ENCODE measurements at regions not wholly inside any gene's neighbourhood (a gene's known extent, or its start where the extent isn't known, plus 50 kb on each side); places are given as distances from the start of the nearest gene placed in this dataset.
"Not testable (repeated sequence)": the region's sequence is repeated elsewhere in the genome, so short reads cannot be mapped to it uniquely, and the experiment has no call there.

- Histone ChIP-seq H3K27me3 (ENCODE audit: control insufficient read depth, insufficient read depth, low read length) (no peaks in the 10 kb centered on the region), H3K36me3 (ENCODE audit: control insufficient read depth, insufficient read depth, low read length) (no peaks in the 10 kb centered on the region), H3K9ac (ENCODE audit: low read length) (no peak overlapping the region), H3K4me1 (ENCODE audit: control insufficient read depth, insufficient read depth, low read length) (peaks cover 31% of the 10 kb centered on the region), H3K27ac (ENCODE audit: low read depth, low read length) (no peak overlapping the region), H3K4me3 (ENCODE audit: low read length) (no peak overlapping the region)
Measured at GRCh38 chr17:31744511-31744951, 114.5 kb downstream of the COPRS start.

- no peaks in the 10 kb centered on the region for H3K27me3 ChIP-seq (ENCODE audit: control insufficient read depth, insufficient read depth, low read length)
- peaks cover 34% of the 10 kb centered on the region for H3K4me1 ChIP-seq (ENCODE audit: control insufficient read depth, insufficient read depth, low read length)
- no peak overlapping the region for H3K4me3 ChIP-seq (ENCODE audit: low read length)
- no peak overlapping the region for H3K9ac ChIP-seq (ENCODE audit: low read length)
- H3K27ac ChIP-seq (ENCODE audit: low read depth, low read length), result no peak overlapping the region
- no peaks in the 10 kb centered on the region for H3K36me3 ChIP-seq (ENCODE audit: control insufficient read depth, insufficient read depth, low read length)
Measured at GRCh38 chr17:31743797-31744196, 115.2 kb downstream of the COPRS start.

GRCh38 chr17:31741371-31741770 is 117.7 kb downstream of the COPRS start:
- H3K27ac ChIP-seq (ENCODE audit: low read depth, low read length), result no peak overlapping the region
- H3K27me3 ChIP-seq (ENCODE audit: control insufficient read depth, insufficient read depth, low read length), result no peaks in the 10 kb centered on the region
- no peaks in the 10 kb centered on the region for H3K36me3 ChIP-seq (ENCODE audit: control insufficient read depth, insufficient read depth, low read length)
- no peak overlapping the region for H3K9ac ChIP-seq (ENCODE audit: low read length)
- no peak overlapping the region for H3K4me3 ChIP-seq (ENCODE audit: low read length)
- peaks cover 41% of the 10 kb centered on the region for H3K4me1 ChIP-seq (ENCODE audit: control insufficient read depth, insufficient read depth, low read length)

GRCh38 chr17:31740611-31741082 is 118.4 kb downstream of the COPRS start:
- H3K27me3 ChIP-seq (ENCODE audit: control insufficient read depth, insufficient read depth, low read length), result no peaks in the 10 kb centered on the region
- H3K4me1 ChIP-seq (ENCODE audit: control insufficient read depth, insufficient read depth, low read length), result peaks cover 35% of the 10 kb centered on the region
- peak overlapping the region; percentile 31 for H3K27ac ChIP-seq (ENCODE audit: low read depth, low read length)
- no peak overlapping the region for H3K9ac ChIP-seq (ENCODE audit: low read length)
- H3K36me3 ChIP-seq (ENCODE audit: control insufficient read depth, insufficient read depth, low read length), result no peaks in the 10 kb centered on the region
- no peak overlapping the region for H3K4me3 ChIP-seq (ENCODE audit: low read length)

- Histone ChIP-seq H3K27ac (ENCODE audit: low read depth, low read length) (peak overlapping the region; percentile 58), H3K36me3 (ENCODE audit: control insufficient read depth, insufficient read depth, low read length) (no peaks in the 10 kb centered on the region), H3K4me1 (ENCODE audit: control insufficient read depth, insufficient read depth, low read length) (peaks cover 27% of the 10 kb centered on the region), H3K27me3 (ENCODE audit: control insufficient read depth, insufficient read depth, low read length) (no peaks in the 10 kb centered on the region), H3K9ac (ENCODE audit: low read length) (no peak overlapping the region), H3K4me3 (ENCODE audit: low read length) (no peak overlapping the region)
Measured at GRCh38 chr17:31738996-31739699, 119.9 kb downstream of the COPRS start.

- Histone ChIP-seq H3K27me3 (ENCODE audit: control insufficient read depth, insufficient read depth, low read length) (no peaks in the 10 kb centered on the region), H3K27ac (ENCODE audit: low read depth, low read length) (peak overlapping the region; percentile 58), H3K36me3 (ENCODE audit: control insufficient read depth, insufficient read depth, low read length) (no peaks in the 10 kb centered on the region), H3K9ac (ENCODE audit: low read length) (no peak overlapping the region), H3K4me3 (ENCODE audit: low read length) (no peak overlapping the region), H3K4me1 (ENCODE audit: control insufficient read depth, insufficient read depth, low read length) (peaks cover 22% of the 10 kb centered on the region)
Measured at GRCh38 chr17:31738488-31738887, 120.6 kb downstream of the COPRS start.

GRCh38 chr17:31738067-31738466 is 121.0 kb downstream of the COPRS start:
- H3K4me1 ChIP-seq (ENCODE audit: control insufficient read depth, insufficient read depth, low read length), result peaks cover 22% of the 10 kb centered on the region
- peak overlapping the region; percentile 58 for H3K27ac ChIP-seq (ENCODE audit: low read depth, low read length)
- H3K4me3 ChIP-seq (ENCODE audit: low read length), result no peak overlapping the region
- H3K9ac ChIP-seq (ENCODE audit: low read length), result no peak overlapping the region
- H3K27me3 ChIP-seq (ENCODE audit: control insufficient read depth, insufficient read depth, low read length), result no peaks in the 10 kb centered on the region
- no peaks in the 10 kb centered on the region for H3K36me3 ChIP-seq (ENCODE audit: control insufficient read depth, insufficient read depth, low read length)

- no peaks in the 10 kb centered on the region for H3K36me3 ChIP-seq (ENCODE audit: control insufficient read depth, insufficient read depth, low read length)
- H3K9ac ChIP-seq (ENCODE audit: low read length), result no peak overlapping the region
- H3K27me3 ChIP-seq (ENCODE audit: control insufficient read depth, insufficient read depth, low read length), result no peaks in the 10 kb centered on the region
- H3K4me1 ChIP-seq (ENCODE audit: control insufficient read depth, insufficient read depth, low read length), result peaks cover 22% of the 10 kb centered on the region
- no peak overlapping the region for H3K4me3 ChIP-seq (ENCODE audit: low read length)
- no peak overlapping the region for H3K27ac ChIP-seq (ENCODE audit: low read depth, low read length)
Measured at GRCh38 chr17:31736855-31737625, 122.0 kb downstream of the COPRS start.

GRCh38 chr17:31733326-31733725 is 125.7 kb downstream of the COPRS start:
- no peak overlapping the region for H3K4me3 ChIP-seq (ENCODE audit: low read length)
- H3K9ac ChIP-seq (ENCODE audit: low read length), result no peak overlapping the region
- peaks cover 2% of the 10 kb centered on the region for H3K4me1 ChIP-seq (ENCODE audit: control insufficient read depth, insufficient read depth, low read length)
- H3K27me3 ChIP-seq (ENCODE audit: control insufficient read depth, insufficient read depth, low read length), result no peaks in the 10 kb centered on the region
- no peaks in the 10 kb centered on the region for H3K36me3 ChIP-seq (ENCODE audit: control insufficient read depth, insufficient read depth, low read length)
- H3K27ac ChIP-seq (ENCODE audit: low read depth, low read length), result no peak overlapping the region

GRCh38 chr17:31731585-31732154 is 127.4 kb downstream of the COPRS start:
- not testable (repeated sequence) for H3K9ac ChIP-seq (ENCODE audit: low read length); H3K27ac ChIP-seq (ENCODE audit: low read depth, low read length); H3K4me3 ChIP-seq (ENCODE audit: low read length); H3K4me1 ChIP-seq (ENCODE audit: control insufficient read depth, insufficient read depth, low read length); H3K36me3 ChIP-seq (ENCODE audit: control insufficient read depth, insufficient read depth, low read length); H3K27me3 ChIP-seq (ENCODE audit: control insufficient read depth, insufficient read depth, low read length)

GRCh38 chr17:31731118-31731517 is 127.9 kb downstream of the COPRS start:
- H3K4me1 ChIP-seq (ENCODE audit: control insufficient read depth, insufficient read depth, low read length), result no peaks in the 10 kb centered on the region
- H3K9ac ChIP-seq (ENCODE audit: low read length), result no peak overlapping the region
- H3K27ac ChIP-seq (ENCODE audit: low read depth, low read length), result no peak overlapping the region
- no peak overlapping the region for H3K4me3 ChIP-seq (ENCODE audit: low read length)
- H3K27me3 ChIP-seq (ENCODE audit: control insufficient read depth, insufficient read depth, low read length), result no peaks in the 10 kb centered on the region
- H3K36me3 ChIP-seq (ENCODE audit: control insufficient read depth, insufficient read depth, low read length), result no peaks in the 10 kb centered on the region

- Histone ChIP-seq H3K27me3 (ENCODE audit: control insufficient read depth, insufficient read depth, low read length) (no peaks in the 10 kb centered on the region), H3K4me1 (ENCODE audit: control insufficient read depth, insufficient read depth, low read length) (peaks cover 3% of the 10 kb centered on the region)
Measured at GRCh38 chr17:31726980-31727427, 132.0 kb downstream of the COPRS start.

More at GRCh38 chr17:31726980-31727427, 132.0 kb downstream of the COPRS start:
- H3K27ac ChIP-seq (ENCODE audit: low read depth, low read length), result no peak overlapping the region
- no peak overlapping the region for H3K4me3 ChIP-seq (ENCODE audit: low read length)
- no peaks in the 10 kb centered on the region for H3K36me3 ChIP-seq (ENCODE audit: control insufficient read depth, insufficient read depth, low read length)
- no peak overlapping the region for H3K9ac ChIP-seq (ENCODE audit: low read length)

All from rectal smooth muscle tissue (tissue), 1 donor.